HG03354 (cell line): ENCODE measurements at regions not wholly inside any gene's neighbourhood (a gene's known extent, or its start where the extent isn't known, plus 50 kb on each side); places are given as distances from the start of the nearest gene placed in this dataset.
"Not testable (repeated sequence)": the region's sequence is repeated elsewhere in the genome, so short reads cannot be mapped to it uniquely, and the experiment has no call there.

Source experiments
- ATAC-seq: cut with Tn5 transposase; IDR thresholded peaks from one replicate; pipeline ENCODE4 v1.9.1; 2021; ENCODE audit warnings: mild to moderate bottlenecking; ENCODE audit not compliant: unreplicated experiment, poor library complexity, severe bottlenecking

DNA sequence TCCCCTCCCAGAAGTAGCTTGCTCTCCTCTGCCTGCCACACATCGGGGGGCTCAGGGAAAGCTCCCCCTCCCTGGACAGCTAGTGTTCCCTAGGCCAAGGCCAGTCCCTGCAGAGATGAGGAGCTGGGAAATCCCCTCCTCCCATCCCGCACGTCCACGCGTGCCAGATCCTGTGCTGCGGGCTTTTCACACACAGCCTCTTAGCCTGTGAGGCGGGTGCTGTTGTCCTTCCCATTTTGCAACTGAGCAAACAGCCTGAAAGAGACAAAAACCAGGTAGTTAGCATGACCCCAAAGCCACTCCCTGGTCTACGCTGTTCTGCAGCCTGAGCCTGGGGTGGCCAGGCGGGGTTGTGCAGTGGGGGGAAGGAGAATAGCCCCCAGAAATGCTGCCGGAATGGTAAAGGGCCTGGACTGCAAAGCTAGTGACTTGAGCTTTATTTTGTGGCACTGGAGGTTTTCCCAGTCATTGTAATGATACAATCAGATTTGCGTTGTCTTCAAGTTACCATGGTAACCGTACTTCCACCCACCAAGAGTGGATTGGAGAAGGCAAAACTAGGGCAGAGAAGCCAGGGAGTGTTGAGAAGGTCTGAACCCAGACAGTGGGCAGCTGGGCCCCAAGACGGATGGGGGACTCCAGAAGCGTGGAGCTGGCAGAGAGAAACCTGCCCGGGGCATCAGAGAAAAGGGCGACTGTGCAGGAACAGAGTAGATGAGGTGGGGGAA, 98.6 kb upstream of the KCTD7 start:
- ATAC-seq, result no peak

DNA sequence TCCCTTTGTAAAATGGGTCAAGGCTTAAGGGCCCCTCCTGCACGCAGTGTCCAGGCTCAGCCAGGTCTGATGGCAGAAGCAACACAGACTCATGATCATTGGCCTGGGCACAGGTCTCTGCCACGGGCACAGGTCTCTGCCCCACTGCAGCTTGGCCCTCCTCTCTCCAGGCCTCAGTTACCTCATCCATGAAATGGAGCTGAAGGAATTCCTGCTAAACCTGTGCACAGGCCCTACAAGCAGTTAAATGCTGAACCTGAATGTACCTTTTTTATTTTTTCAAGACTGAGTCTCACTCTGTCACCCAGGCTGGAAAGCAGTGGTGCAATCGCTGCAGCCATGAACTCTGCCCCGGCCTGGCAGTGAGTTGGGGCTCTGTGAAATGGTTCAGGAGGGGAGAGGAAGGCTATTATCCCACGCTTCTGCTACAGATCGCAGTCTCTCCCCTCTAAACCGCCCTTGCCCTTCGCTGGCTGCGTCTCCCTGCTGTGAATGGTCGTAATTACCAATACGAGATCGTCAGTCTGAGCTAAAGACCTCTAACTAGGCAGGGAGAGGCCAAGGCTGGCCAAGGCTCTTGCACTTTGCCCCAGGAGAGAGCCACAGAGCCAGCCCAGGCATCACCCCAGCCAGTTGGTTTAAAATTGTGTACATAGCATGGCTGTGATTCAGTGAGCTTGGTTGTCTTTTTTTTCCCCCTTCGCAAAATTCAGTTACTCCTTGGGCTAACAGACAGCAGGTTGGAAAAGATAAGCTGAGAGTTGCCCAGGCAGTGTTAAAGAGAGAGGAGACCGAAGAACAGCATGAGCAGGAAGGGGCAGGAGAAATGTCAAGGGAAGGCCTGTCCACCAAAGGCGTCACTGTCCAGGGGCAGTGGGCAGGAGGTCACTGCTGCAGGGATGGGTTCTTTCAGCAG, 93.0 kb upstream of the KCTD7 start:
- no peak for ATAC-seq

DNA sequence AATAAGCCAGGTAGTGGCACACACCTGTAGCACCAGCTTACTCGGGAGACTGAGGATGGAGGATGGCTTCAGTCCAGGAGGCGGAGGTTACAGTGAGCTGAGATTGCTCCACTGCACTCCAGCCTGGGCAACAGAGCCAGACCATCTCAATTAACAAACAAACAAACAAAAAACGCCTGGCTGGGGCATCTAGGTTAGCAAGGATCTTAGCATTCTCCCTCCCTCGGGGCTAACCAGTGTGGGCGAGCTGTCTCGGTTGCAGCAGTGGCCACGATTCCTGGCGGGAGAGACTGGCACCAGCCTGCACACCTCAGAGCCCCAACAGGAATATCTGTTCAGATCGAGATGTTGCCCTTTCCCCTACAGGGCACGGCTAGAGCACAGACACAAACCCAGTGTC, 91.3 kb upstream of the KCTD7 start:
- ATAC-seq, result no peak

DNA sequence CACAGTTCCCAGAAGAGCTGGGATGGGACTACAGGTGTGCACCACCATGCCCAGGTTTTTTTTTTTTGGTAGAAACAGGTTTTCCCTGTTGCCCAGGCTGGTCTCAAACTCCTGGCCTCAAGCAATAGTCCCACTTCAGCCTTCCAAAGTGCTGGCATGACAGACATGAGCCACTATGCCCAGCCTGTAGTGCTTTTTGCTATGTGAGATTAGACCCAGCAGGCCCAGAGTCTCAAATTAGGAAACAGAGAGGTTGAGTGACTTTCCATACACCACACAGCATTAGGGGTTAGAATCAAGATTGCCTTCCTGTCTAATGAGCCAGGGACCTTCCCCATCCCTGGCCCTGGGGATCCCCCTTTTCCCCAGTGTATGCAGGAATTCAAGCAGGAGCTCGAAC, 90.8 kb upstream of the KCTD7 start:
- ATAC-seq, result no peak

DNA sequence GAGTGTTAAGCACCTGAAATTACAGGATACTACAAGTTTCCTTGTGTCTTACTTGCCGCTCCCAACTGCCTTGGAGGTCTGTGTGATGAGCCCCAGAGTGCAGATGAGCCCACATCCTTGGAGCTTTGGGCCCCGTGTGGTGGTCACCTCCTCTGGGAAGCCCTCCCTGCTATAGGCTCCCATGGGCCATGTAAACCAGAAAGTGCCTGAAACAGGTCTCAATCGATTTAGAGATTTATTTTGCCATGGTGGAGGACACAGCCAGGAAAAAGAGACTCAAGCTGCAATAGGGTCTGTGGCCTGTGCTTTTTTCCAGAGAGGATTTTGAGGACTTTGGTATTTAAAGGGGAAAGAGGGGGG, 89.4 kb upstream of the KCTD7 start:
- no peak for ATAC-seq

DNA sequence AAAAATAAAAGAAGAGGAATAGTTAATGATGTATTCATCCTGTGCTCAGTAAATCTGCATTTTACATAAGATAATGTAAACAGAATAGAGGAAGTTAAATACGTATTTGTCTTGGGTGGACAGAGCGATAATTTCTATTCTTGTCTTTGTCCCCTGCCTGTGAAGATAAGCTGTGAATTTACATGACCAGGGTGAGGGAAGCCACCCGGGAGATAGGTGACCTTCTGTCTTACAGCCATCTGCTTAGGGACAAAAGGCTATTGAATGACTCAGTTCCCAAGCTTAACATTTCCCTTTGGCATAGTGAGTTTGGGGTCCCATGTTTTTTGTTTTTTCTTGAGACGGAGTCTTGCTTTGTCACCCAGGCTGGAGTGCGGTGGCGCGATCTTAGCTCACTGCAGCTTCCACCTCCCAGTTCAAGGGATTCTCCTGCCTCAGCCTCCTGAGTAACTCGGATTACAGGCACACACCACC, 88.7 kb upstream of the KCTD7 start:
- ATAC-seq, result no peak

DNA sequence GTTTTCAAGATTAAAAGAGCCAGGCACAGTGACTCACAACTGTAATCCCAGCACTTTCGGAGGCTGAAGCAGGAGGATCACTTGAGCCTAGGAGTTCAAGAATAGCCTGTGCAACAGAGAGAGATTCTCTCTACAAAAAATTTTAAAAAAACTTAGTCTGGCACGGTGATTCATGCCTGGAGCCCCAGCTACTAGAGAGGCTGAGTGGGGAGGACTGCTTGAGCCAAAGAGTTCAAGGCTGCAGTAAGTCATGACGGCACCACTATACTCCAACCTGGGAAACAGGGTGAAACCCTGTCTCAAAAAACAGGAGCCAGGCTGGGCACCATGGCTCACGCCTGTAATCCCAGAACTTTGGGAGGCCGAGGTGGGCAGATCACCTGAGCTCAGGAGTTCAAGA, 86.6 kb upstream of the KCTD7 start:
- ATAC-seq, result no peak

DNA sequence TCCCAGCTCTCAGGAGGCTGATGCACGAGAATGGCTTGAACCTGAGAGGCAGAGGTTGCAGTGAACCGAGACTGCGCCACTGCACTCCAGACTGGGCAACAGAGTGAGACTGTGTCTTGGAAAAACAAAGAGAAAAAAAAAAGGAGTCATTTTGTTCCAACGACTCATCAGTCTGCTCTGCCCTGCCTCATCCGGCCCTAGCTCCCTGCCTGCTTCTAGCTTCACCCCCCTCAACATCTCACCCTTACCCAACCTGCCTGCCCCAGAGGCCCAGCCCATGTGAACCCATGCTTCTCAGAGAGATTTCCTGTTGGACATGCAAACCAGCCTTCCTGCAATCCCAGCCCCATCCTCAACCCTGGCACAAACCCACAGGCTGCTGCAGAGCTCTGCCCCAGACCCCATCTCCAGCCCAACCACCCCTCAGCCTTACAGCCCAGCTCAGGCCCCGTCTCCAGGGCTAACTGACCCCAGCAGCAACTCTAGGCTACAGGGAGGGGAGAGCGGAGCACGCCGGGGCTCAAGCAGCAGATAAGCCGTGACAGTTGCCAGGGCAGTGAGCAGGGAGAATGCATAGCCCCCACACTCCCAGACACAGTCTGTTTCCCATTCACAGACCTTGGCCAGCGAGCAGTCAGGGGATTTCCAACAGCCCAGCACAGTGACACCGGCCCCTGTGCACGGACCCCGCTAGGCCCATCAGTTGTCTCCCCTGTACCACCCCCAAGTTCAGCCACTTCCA, 86.0 kb upstream of the KCTD7 start:
- no peak for ATAC-seq

DNA sequence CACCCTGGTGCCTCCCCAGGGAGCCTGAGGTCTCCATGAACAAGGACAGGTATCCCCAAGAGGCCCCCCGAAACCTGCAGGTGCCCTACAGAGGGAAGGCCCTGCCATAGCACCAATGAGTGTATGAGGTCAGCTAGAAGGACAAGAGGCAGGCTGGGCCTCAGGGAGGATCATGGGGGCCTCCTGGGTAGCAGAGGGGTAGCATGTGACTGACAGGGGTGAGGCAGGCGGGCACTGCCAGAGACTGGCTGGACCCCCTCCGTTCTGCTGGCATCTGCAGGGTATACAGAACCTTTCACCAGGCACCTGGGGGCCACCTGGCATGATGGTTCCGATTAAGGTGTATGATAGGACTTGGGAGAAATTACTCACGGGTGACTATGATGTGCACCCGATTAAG, 79.2 kb upstream of the KCTD7 start:
- no peak for ATAC-seq

DNA sequence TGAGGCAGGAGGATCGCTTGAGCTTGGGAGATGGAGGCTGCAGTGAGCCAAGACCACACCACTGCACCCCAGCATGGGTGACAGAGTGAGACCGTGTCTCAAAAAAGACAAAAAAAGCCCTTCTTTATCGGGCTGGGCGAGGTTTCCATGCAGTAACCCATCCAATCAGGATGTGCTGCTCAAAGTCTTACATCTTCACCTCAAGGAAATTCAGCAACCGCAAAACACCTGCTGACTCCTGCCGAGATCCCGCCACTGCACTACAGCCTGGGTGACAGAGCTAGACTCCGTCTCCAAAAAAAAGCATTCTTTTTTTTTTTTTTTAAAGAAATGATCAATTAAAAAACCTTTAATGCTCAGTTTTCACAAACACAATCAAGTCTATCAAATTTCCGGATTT, 75.7 kb upstream of the KCTD7 start:
- ATAC-seq, result no peak

DNA sequence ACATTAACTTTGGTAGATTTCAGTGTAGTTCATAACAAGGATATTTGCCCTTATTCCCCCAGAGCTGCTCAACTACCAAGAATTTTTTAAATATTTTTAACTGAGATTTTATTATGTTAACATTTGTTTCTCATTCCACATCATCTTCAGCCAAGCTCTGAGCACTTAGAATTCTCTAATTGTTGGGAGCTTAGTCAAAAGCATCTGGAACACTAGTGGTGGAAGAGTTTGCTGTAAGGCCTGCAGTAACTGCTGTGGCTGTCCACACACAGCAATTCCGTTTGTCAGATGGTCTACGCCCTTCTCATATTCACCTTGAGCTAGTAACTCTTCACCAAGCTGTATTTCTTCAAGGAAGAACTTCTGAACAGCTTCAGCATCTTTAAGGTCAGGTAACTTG, 75.0 kb upstream of the KCTD7 start:
- not testable (repeated sequence) for ATAC-seq

DNA sequence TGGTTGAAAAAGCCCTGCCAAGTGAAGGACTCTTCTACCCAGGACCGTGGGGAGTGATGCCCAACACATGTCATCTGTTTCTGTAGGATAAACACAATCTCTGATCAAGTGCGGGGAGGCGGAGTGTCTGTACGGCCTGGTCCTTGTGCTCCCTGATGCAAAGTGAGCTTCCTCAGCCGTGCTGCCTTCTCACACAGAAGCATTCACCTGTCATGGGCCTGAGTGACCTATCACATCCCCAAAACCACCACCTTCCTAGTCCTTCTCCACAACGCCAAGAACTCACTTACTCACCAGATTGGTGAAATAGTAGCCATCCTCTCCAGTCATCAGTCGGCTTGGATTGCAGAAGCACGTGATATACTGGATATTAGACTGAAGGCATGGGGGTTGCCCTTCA, 74.4 kb upstream of the KCTD7 start:
- ATAC-seq, result not testable (repeated sequence)

DNA sequence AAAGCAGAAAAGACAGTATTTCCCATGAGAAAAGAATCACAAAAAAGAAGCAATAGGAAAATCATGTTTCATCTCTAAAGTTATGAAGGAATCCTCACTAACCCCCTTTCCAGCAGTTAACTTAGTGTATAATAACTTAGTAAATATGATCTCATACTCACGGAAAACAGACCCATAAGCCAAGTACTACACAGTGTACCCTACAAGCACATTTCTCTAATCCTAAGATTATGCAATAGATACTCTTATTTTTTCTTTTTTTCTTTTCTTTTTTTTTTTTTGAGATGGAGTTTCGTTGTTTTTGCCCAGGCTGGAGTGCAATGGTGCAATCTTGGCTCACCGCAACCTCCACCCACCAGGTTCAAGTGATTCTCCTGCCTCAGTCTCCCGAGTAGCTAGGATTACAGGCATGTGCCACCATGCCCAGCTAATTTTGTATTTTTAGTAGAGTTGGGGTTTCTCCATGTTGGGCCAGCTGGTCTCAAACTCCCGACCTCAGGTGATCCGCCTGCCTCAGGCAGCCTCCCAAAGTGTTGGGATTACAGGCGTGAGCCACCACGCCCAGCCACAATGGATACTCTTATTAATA, 73.7 kb upstream of the KCTD7 start:
- not testable (repeated sequence) for ATAC-seq

DNA sequence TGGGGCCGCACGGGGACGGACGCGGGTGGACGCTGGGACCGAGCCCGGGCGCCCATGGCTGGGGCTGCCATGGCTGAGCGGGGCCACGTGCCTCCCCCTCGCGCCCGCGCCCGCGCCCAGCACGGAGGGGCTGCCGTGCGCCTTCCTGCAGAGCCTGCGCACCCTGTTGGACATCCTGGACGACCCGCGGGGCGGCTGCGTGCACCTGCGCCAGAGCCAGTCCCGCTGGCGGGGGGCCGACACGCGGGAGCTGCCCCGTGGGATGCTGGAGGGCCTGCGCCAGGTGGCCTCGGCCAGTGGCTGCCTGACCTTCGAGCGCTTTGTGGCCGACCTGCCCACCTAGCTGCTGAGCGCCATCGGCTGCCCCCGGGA, 72.5 kb upstream of the KCTD7 start:
- no peak for ATAC-seq

DNA sequence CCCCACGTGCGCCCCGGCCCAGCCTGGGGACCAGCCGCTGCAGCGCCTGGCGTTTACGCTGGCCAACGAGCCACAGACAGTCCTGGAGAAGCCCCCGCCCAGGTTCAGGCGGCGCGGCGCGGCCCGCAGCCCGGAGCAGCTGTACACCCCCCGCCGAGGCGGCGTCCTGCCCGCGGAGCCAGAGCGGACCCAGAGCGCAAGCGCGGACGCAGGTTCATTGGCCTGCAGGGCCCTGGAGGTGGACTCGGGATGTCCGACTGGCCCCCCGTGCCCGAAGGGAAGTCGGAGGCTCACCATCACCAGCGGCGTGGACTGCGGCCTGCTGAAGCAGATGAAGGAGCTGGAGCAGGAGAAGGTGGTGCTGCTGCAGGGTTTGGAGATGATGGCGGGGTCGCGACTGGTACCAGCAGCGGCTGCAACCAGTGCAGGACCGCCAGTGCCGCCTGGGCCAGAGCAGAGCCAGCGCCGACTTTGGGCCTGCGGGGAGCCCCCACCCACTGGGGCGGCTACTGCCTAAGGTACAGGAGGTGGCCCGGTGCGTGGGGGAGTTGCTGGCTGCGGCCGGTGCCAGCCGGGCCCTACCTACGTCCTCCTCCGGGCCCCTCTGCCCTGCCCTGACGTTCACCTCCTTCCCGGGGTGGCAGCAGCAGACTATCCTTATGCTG, 72.0 kb upstream of the KCTD7 start:
- no peak for ATAC-seq

DNA sequence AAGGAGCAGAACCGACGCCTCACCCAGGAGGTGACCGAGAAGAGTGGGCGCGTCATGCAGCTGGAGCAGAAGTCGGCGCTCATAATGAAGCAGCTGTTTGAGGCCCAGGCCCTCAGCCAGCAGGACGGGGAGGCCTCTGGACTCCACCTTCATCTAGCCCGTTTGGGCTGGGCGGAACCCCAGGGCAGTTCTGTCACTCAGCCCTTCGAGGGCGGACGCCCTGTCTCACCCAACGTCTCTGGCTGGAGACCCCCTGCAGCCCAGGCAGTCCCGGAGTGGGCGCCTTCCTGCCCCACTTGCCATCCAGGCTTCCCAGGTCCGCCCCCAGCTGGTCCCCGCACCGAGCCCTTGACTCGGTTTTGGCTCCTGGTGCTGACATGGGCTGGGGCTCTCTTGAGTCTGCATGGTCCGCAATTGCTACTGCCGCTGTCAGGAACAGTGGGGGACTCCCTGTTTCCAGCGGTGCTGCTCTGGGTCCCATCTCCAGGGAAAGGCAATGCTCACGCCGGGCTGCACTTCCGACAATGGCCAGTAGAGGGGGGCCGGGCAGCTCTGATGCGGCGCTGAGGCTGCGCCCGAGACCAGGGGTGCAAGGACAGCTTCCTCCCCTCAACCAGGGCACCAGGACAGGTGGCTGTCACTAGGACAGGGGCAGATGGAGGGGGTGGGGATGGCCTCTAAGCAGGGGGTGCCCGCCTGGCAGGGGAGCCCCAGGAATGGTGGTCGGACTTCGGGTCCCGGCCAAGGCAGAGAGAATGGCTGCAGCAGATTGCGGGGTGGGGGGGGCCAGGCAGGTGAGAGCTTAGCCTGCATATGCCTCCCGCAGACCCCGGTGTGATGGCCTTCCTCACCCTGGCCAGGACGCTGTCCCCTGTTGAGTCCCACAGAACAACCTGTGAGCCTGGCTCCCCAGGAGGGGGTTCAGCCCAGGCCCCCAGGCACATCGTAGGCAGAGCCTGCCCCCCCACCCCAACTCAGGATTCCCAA, 71.2 kb upstream of the KCTD7 start:
- peak; percentile 64 for ATAC-seq

DNA sequence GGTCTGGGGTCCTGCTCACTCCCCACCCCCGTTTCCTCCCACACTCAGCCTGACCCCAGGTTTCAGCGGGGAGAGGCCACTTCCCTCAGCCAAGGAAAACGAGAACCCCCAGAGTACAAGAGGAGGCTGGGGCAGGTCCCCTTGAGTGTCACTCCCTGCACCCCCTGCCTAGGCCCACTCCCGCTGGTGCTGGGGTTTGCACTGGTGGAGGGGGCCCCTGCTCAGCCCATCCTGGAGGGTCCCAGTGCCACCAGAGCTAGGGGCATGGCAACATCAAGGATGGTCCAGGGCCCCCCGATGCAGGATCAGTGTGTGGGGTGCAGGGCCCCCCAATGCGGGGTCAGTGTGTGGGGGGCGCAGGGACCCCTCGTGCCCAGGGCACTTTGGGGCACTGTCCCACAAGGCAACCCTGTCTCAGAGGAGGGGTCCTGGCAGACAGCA, 70.5 kb upstream of the KCTD7 start:
- ATAC-seq, result no peak

DNA sequence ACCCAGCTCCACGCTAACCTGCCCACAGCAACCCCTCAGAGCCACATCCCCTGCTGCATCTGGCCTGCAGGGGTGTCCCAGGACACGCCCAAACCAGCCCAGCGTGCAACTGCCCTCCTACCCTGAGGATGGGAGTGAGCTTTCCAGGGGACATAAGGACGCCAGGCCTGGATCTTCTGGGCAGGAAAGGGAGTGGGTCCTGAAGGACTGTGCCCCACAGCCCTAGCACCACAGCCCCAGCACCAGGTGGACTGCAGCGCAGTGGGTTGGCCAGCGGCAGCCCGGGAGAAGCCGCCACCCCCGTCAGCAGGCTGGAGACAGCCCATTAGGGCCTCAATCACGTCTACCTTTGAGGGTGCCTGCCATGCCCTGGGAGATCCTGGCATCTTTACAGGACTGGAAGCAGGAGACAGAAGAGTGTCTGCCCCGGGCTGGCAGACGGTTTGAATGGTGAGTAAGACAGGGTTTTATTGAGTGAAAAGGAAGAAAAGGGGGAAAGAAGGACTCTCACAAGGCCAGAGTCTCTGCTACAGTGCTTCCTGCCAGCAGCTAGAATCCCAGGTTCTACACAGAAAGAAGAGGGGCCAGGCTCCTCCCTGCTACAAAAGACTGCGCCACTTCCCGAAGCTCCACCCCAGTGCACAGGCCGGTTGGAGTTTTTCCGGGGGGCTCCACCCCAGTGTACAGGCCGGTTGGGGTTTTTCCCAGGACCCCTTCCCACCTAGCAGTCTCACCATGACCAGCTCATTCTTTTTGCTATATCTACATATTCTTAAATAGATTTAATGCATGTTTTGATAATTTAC, 69.8 kb upstream of the KCTD7 start:
- no peak for ATAC-seq
